22Rv1 (cell line): ENCODE measurements at regions not wholly inside any gene's neighbourhood (a gene's known extent, or its start where the extent isn't known, plus 50 kb on each side); places are given as distances from the start of the nearest gene placed in this dataset.

Experiments
- ZFX ChIP-seq: fragments of 450-650 bp; IDR thresholded peaks from 2 replicates; pipeline ENCODE4 v1.6.1; 2017; ENCODE audit warnings: antibody characterized with exemption, borderline replicate concordance
- TF ChIP-seq, protein P1 (sequence below): fragments of 450-650 bp; IDR thresholded peaks from 2 replicates; pipeline ENCODE4 v1.5.1; 2017; ENCODE audit warnings: mild to moderate bottlenecking

DNA sequence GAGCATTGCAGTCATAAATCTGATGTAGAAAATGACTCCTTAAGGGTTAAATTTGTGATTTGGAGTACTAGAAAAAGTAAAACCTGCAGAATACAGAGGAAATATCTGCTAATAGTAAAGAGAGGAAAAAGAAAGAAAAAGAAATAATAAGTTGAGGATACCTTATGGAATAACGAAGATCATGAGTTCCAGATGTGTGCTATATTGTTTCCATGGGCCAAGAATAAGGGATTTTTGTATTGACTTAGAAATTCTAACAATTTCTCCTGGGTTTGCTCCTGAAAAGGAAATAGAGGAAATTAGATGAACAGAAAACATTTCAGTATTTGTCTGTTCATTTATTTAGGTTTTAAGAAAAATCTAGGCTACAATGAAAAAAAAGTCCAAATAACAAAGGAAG, 115.3 kb downstream of the ALG10B start:
- TF ChIP-seq, protein P1, sequence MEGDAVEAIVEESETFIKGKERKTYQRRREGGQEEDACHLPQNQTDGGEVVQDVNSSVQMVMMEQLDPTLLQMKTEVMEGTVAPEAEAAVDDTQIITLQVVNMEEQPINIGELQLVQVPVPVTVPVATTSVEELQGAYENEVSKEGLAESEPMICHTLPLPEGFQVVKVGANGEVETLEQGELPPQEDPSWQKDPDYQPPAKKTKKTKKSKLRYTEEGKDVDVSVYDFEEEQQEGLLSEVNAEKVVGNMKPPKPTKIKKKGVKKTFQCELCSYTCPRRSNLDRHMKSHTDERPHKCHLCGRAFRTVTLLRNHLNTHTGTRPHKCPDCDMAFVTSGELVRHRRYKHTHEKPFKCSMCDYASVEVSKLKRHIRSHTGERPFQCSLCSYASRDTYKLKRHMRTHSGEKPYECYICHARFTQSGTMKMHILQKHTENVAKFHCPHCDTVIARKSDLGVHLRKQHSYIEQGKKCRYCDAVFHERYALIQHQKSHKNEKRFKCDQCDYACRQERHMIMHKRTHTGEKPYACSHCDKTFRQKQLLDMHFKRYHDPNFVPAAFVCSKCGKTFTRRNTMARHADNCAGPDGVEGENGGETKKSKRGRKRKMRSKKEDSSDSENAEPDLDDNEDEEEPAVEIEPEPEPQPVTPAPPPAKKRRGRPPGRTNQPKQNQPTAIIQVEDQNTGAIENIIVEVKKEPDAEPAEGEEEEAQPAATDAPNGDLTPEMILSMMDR, result no peak
- no peak for TF ChIP-seq ZFX
